ENCODE measurements at regions not wholly inside any gene's neighbourhood (a gene's known extent, or its start where the extent isn't known, plus 50 kb on each side); places are given as distances from the start of the nearest gene placed in this dataset.

DNA sequence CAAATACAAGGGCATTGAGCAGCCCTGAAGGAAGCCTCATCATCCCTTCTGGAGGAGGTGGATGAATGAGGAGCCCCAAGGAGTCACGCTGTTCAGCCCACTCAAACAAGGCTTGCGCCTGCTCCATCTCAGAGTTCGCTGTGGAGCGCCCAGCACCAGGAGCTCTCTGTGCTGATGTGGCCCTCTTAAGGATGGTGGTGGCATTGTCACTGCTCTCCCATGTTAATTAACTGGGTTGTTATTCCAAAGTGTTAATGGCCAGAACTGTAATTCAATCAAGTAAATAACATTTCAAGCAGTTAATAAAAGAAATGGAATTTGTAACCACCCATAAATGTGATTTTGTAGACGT, 726.0 kb upstream of the RAB6C start:
- Histone ChIP-seq H3K27ac (ENCODE audit: low read depth, low read length, poor library complexity, severe bottlenecking) (no peak overlapping the region), H3K27me3 (replicated peaks; ENCODE audit: insufficient read depth, low read depth, low read length, poor library complexity) (no peaks in the 10 kb centered on the region), H3K4me1 (ENCODE audit: insufficient read depth, low read length, poor library complexity, severe bottlenecking) (no peaks in the 10 kb centered on the region), H3K36me3 (ENCODE audit: insufficient read depth, low read length, poor library complexity, severe bottlenecking) (no peaks in the 10 kb centered on the region), H3K9me3 (ENCODE audit: low read depth, low read length, poor library complexity, severe bottlenecking) (no peaks in the 10 kb centered on the region), H3K4me3 (ENCODE audit: low read depth, low read length, poor library complexity, severe bottlenecking) (no peak overlapping the region)
- POLR2A ChIA-PET (ENCODE audit: low non-redundant PET): no interaction called here
- no peak for TF ChIP-seq EZH2 (IDR thresholded peaks at IDR 0.05; ENCODE audit: borderline replicate concordance, low read depth, low read length, poor library complexity, severe bottlenecking)
- TF ChIP-seq, protein P1, sequence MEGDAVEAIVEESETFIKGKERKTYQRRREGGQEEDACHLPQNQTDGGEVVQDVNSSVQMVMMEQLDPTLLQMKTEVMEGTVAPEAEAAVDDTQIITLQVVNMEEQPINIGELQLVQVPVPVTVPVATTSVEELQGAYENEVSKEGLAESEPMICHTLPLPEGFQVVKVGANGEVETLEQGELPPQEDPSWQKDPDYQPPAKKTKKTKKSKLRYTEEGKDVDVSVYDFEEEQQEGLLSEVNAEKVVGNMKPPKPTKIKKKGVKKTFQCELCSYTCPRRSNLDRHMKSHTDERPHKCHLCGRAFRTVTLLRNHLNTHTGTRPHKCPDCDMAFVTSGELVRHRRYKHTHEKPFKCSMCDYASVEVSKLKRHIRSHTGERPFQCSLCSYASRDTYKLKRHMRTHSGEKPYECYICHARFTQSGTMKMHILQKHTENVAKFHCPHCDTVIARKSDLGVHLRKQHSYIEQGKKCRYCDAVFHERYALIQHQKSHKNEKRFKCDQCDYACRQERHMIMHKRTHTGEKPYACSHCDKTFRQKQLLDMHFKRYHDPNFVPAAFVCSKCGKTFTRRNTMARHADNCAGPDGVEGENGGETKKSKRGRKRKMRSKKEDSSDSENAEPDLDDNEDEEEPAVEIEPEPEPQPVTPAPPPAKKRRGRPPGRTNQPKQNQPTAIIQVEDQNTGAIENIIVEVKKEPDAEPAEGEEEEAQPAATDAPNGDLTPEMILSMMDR (conservative IDR thresholded peaks at IDR 0.05; ENCODE audit: low read depth, low read length): peak; percentile 52
- intact Hi-C loops (cut with micrococcal nuclease; ENCODE audit: unreplicated experiment): no loop called here
- BruUV-seq (replicated peaks): no TSS peak
- CTCF ChIA-PET: no interaction called here
- DNase-seq (ENCODE audit: low spot score): peak; percentile 38

DNA sequence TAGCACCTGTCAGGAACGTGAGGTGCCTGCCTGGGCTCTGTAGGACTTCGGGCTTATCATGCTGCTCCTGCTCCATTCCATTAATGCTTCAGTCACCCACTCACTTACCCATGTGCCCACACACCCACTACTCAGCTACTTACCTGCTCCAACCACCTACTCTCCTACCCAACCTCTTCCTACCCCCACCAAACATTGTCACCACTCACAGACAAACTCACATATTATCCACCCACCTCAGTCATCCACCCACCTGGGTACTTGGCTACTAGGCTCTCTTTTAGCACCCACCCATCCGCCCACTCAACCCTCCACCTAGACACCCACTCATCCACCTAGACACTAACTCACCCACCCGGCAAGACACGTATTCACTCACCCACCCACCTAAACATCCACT, 724.7 kb upstream of the RAB6C start:
- DNase-seq (ENCODE audit: low spot score): no peak
- ChIA-PET POLR2A (ENCODE audit: low non-redundant PET) (no interaction called here), CTCF (no interaction called here)
- Histone ChIP-seq H3K27ac (ENCODE audit: low read depth, low read length, poor library complexity, severe bottlenecking) (no peak overlapping the region), H3K36me3 (ENCODE audit: insufficient read depth, low read length, poor library complexity, severe bottlenecking) (no peaks in the 10 kb centered on the region), H3K9me3 (ENCODE audit: low read depth, low read length, poor library complexity, severe bottlenecking) (no peaks in the 10 kb centered on the region), H3K27me3 (replicated peaks; ENCODE audit: insufficient read depth, low read depth, low read length, poor library complexity) (no peaks in the 10 kb centered on the region), H3K4me3 (ENCODE audit: low read depth, low read length, poor library complexity, severe bottlenecking) (no peak overlapping the region), H3K4me1 (ENCODE audit: insufficient read depth, low read length, poor library complexity, severe bottlenecking) (no peaks in the 10 kb centered on the region)
- intact Hi-C loops (cut with micrococcal nuclease; ENCODE audit: unreplicated experiment): no loop called here
- TF ChIP-seq, protein P1 (conservative IDR thresholded peaks at IDR 0.05; ENCODE audit: low read depth, low read length): no peak
- TF ChIP-seq EZH2 (IDR thresholded peaks at IDR 0.05; ENCODE audit: borderline replicate concordance, low read depth, low read length, poor library complexity, severe bottlenecking): no peak
- no TSS peak for BruUV-seq (replicated peaks)

DNA sequence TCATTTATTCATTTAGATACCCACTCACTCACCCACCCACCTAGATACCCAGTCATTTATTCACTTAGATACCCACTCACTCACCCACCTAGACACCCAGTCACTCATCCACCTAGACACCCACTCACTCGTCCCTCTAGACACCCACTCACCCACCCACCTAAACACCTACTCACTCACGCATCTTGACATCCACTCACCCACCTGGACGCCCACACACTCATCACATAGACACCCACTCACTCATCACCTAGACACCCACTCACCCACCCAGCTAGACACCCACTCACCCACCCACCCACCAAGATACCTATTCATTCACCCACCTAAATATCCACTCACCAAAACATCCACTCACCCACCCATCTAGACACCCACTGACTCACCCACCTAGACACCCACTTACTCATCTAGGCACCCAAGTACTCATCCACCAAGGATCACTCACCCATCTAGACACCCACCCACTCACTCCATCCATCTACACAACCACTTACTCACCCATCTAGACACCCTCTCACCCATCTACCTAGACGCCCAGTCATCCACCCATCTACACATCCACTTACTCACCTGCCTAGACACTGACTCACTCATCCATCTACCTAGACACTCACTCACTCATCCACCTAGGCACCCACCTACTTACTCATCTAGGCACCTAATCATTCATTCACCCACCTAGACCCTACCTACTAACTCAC, 723.7 kb upstream of the RAB6C start:
- Histone ChIP-seq H3K9me3 (ENCODE audit: low read depth, low read length, poor library complexity, severe bottlenecking) (no peaks in the 10 kb centered on the region), H3K36me3 (ENCODE audit: insufficient read depth, low read length, poor library complexity, severe bottlenecking) (no peaks in the 10 kb centered on the region), H3K4me3 (ENCODE audit: low read depth, low read length, poor library complexity, severe bottlenecking) (no peak overlapping the region), H3K27ac (ENCODE audit: low read depth, low read length, poor library complexity, severe bottlenecking) (no peak overlapping the region), H3K4me1 (ENCODE audit: insufficient read depth, low read length, poor library complexity, severe bottlenecking) (no peaks in the 10 kb centered on the region), H3K27me3 (replicated peaks; ENCODE audit: insufficient read depth, low read depth, low read length, poor library complexity) (no peaks in the 10 kb centered on the region)
- POLR2A ChIA-PET (ENCODE audit: low non-redundant PET): no interaction called here
- BruUV-seq (replicated peaks): no TSS peak
- CTCF ChIA-PET: no interaction called here
- TF ChIP-seq, protein P1 (conservative IDR thresholded peaks at IDR 0.05; ENCODE audit: low read depth, low read length): no peak
- TF ChIP-seq EZH2 (IDR thresholded peaks at IDR 0.05; ENCODE audit: borderline replicate concordance, low read depth, low read length, poor library complexity, severe bottlenecking): no peak
- DNase-seq (ENCODE audit: low spot score): no peak
- intact Hi-C loops (cut with micrococcal nuclease; ENCODE audit: unreplicated experiment): no loop called here

Measured in A673 (cell line).